CD4-positive, CD25-positive, alpha-beta regulatory T cell (primary cell): ENCODE measurements at regions not wholly inside any gene's neighbourhood (a gene's known extent, or its start where the extent isn't known, plus 50 kb on each side); places are given as distances from the start of the nearest gene placed in this dataset.

Source experiments
- ATAC-seq, 2 donors: fragments of 150-1000 bp; cut with Tn5 transposase; one replicate each; pipeline ENCODE4 v1.10.0; 2021; ENCODE audit warnings: low read depth in 2 of 2, moderate number of reproducible peaks in 2 of 2, moderate library complexity in 1 of 2
- DNase-seq, 3 donors: peaks; one replicate each; pipeline versions ENCODE4 v3.0.0 to v3.0.0-alpha.2; 2012 to 2022; ENCODE audit warnings: mixed read lengths in 1 of 3
- H3K27ac ChIP-seq: one replicate; pipeline ENCODE4 v1.7.0; 2013; ENCODE audit warnings: mild to moderate bottlenecking, low read length; ENCODE audit not compliant: insufficient read depth, poor library complexity, severe bottlenecking
- H3K27me3 ChIP-seq: one replicate; pipeline ENCODE4 v1.7.0; 2013; ENCODE audit warnings: low read length; ENCODE audit not compliant: control insufficient read depth, insufficient read depth
- H3K36me3 ChIP-seq: one replicate; pipeline ENCODE4 v1.7.0; 2013; ENCODE audit warnings: mild to moderate bottlenecking, low read length, moderate library complexity; ENCODE audit not compliant: control insufficient read depth, insufficient read depth
- H3K4me1 ChIP-seq: 2 replicates; pipeline ENCODE4 v1.7.0; 2013; ENCODE audit warnings: mild to moderate bottlenecking, low read length; ENCODE audit not compliant: insufficient read depth, control insufficient read depth, poor library complexity, severe bottlenecking
- H3K4me3 ChIP-seq: one replicate; pipeline ENCODE4 v1.7.0; 2013; ENCODE audit warnings: low read depth, mild to moderate bottlenecking, low read length, moderate library complexity
- H3K9me3 ChIP-seq, 2 experiments: 1 replicate in 1 of 2; 2 replicates in 1 of 2; pipeline ENCODE4 v1.7.0; 2013; ENCODE audit warnings: low read length in 2 of 2, mild to moderate bottlenecking in 1 of 2, moderate library complexity in 1 of 2; ENCODE audit not compliant: control insufficient read depth in 2 of 2
- H3K27ac Mint-ChIP-seq, 3 donors: one replicate each; pipeline ENCODE4 v1.8.0; 2020 to 2022; ENCODE audit warnings: mild to moderate bottlenecking in 3 of 3, mixed read lengths in 3 of 3, moderate library complexity in 2 of 3
- H3K27me3 Mint-ChIP-seq: one replicate; pipeline ENCODE4 v1.8.0; 2022; ENCODE audit warnings: mild to moderate bottlenecking, mixed read lengths
- H3K36me3 Mint-ChIP-seq: one replicate; pipeline ENCODE4 v1.8.0; 2020; ENCODE audit warnings: mixed read lengths
- H3K4me1 Mint-ChIP-seq, 4 donors: one replicate each; pipeline ENCODE4 v1.8.0; 2020 to 2022; ENCODE audit warnings: mixed read lengths in 4 of 4, mild to moderate bottlenecking in 1 of 4
- H3K4me3 Mint-ChIP-seq, 4 donors: one replicate each; pipeline ENCODE4 v1.8.0; 2020 to 2022; ENCODE audit warnings: mild to moderate bottlenecking in 4 of 4, mixed read lengths in 4 of 4, moderate library complexity in 3 of 4
- H3K9me3 Mint-ChIP-seq, 7 donors: one replicate each; pipeline ENCODE4 v1.8.0; 2020 to 2022; ENCODE audit warnings: mixed read lengths in 7 of 7, mild to moderate bottlenecking in 3 of 7, moderate library complexity in 2 of 7

GRCh38 chr2:19214682-19215391, 143.6 kb downstream of the OSR1 start:
- Mint-ChIP-seq H3K27me3 (no peaks in the 10 kb centered on the region), H3K9me3 (peaks cover 0 to 14% (median 0%) of the 10 kb centered on the region in 7 donors), H3K27ac (no peak overlapping the region), H3K4me3 (no peak overlapping the region), H3K4me1 (no peaks in the 10 kb centered on the region), H3K36me3 (no peaks in the 10 kb centered on the region)
- no peak overlapping the region for H3K27ac ChIP-seq
- no peaks in the 10 kb centered on the region for H3K4me1 ChIP-seq
- H3K9me3 ChIP-seq = no peaks in the 10 kb centered on the region
- H3K27me3 ChIP-seq = no peaks in the 10 kb centered on the region
- ATAC-seq = no peak
- no peaks in the 10 kb centered on the region for H3K36me3 ChIP-seq
- DNase-seq = no peak
- no peak overlapping the region for H3K4me3 ChIP-seq

GRCh38 chr2:19209575-19210341, 148.7 kb downstream of the OSR1 start:
- Histone ChIP-seq H3K4me1 (no peaks in the 10 kb centered on the region), H3K4me3 (no peak overlapping the region), H3K27ac (no peak overlapping the region), H3K9me3 (no peaks in the 10 kb centered on the region), H3K27me3 (no peaks in the 10 kb centered on the region), H3K36me3 (no peaks in the 10 kb centered on the region)
- ATAC-seq = no peak
- Mint-ChIP-seq H3K9me3 (peaks cover 0 to 11% (median 0%) of the 10 kb centered on the region in 7 donors), H3K27me3 (no peaks in the 10 kb centered on the region), H3K27ac (no peak overlapping the region), H3K36me3 (no peaks in the 10 kb centered on the region), H3K4me3 (no peak overlapping the region), H3K4me1 (no peaks in the 10 kb centered on the region)
- DNase-seq = no peak

- DNase-seq (no peak), ATAC-seq (no peak)
- H3K27ac Mint-ChIP-seq = no peak overlapping the region
- Histone ChIP-seq H3K27ac (no peak overlapping the region), H3K4me1 (no peaks in the 10 kb centered on the region), H3K4me3 (no peak overlapping the region), H3K27me3 (no peaks in the 10 kb centered on the region), H3K36me3 (no peaks in the 10 kb centered on the region), H3K9me3 (no peaks in the 10 kb centered on the region)
- H3K9me3 Mint-ChIP-seq = peaks cover 0 to 9% (median 0%) of the 10 kb centered on the region in 7 donors
- H3K36me3 Mint-ChIP-seq = no peaks in the 10 kb centered on the region
- H3K4me3 Mint-ChIP-seq = no peak overlapping the region
- no peaks in the 10 kb centered on the region for H3K4me1 Mint-ChIP-seq
- H3K27me3 Mint-ChIP-seq = no peaks in the 10 kb centered on the region
These were observed 149.8 kb downstream of the OSR1 start for GRCh38 chr2:19208479-19209199.

GRCh38 chr2:19207452-19207851, 151.0 kb downstream of the OSR1 start:
- H3K27me3 Mint-ChIP-seq = no peaks in the 10 kb centered on the region
- H3K9me3 Mint-ChIP-seq = peaks cover 0 to 5% (median 0%) of the 10 kb centered on the region in 7 donors
- DNase-seq = no peak

GRCh38 chr2:19205983-19206533, 152.4 kb downstream of the OSR1 start:
- H3K4me3 Mint-ChIP-seq = no peak overlapping the region
- no peaks in the 10 kb centered on the region for H3K27me3 ChIP-seq
- no peaks in the 10 kb centered on the region for H3K9me3 ChIP-seq
- no peaks in the 10 kb centered on the region for H3K27me3 Mint-ChIP-seq
- DNase-seq = no peak
- peaks cover 0 to 3% (median 0%) of the 10 kb centered on the region in 7 donors for H3K9me3 Mint-ChIP-seq
- H3K4me1 Mint-ChIP-seq = no peaks in the 10 kb centered on the region
- no peak overlapping the region for H3K4me3 ChIP-seq
- no peaks in the 10 kb centered on the region for H3K36me3 ChIP-seq
- ATAC-seq = no peak
- H3K27ac Mint-ChIP-seq = no peak overlapping the region
- H3K4me1 ChIP-seq = no peaks in the 10 kb centered on the region
- H3K27ac ChIP-seq = no peak overlapping the region
- no peaks in the 10 kb centered on the region for H3K36me3 Mint-ChIP-seq

More at GRCh38 chr2:19207452-19207851, 151.0 kb downstream of the OSR1 start:
- Histone ChIP-seq H3K9me3 (no peaks in the 10 kb centered on the region), H3K4me1 (no peaks in the 10 kb centered on the region), H3K27me3 (no peaks in the 10 kb centered on the region), H3K4me3 (no peak overlapping the region), H3K27ac (no peak overlapping the region), H3K36me3 (no peaks in the 10 kb centered on the region)
- Mint-ChIP-seq H3K27ac (no peak overlapping the region), H3K4me3 (no peak overlapping the region), H3K36me3 (no peaks in the 10 kb centered on the region), H3K4me1 (no peaks in the 10 kb centered on the region)
- no peak for ATAC-seq

- no peak overlapping the region for H3K4me3 Mint-ChIP-seq
- Histone ChIP-seq H3K27me3 (no peaks in the 10 kb centered on the region), H3K4me1 (no peaks in the 10 kb centered on the region), H3K9me3 (no peaks in the 10 kb centered on the region), H3K4me3 (no peak overlapping the region), H3K27ac (no peak overlapping the region), H3K36me3 (no peaks in the 10 kb centered on the region)
- no peaks in the 10 kb centered on the region for H3K27me3 Mint-ChIP-seq
- peaks cover 0 to 2% (median 0%) of the 10 kb centered on the region in 7 donors for H3K9me3 Mint-ChIP-seq
- ATAC-seq = no peak
- no peaks in the 10 kb centered on the region for H3K36me3 Mint-ChIP-seq
- H3K4me1 Mint-ChIP-seq = no peaks in the 10 kb centered on the region
- no peak for DNase-seq
- H3K27ac Mint-ChIP-seq = no peak overlapping the region
These were observed 154.6 kb downstream of the OSR1 start for GRCh38 chr2:19203866-19204265.

- Mint-ChIP-seq H3K9me3 (peaks cover 0 to 5% (median 0%) of the 10 kb centered on the region in 7 donors), H3K4me1 (no peaks in the 10 kb centered on the region), H3K27ac (no peak overlapping the region), H3K36me3 (no peaks in the 10 kb centered on the region), H3K4me3 (no peak overlapping the region), H3K27me3 (no peaks in the 10 kb centered on the region)
- Histone ChIP-seq H3K36me3 (no peaks in the 10 kb centered on the region), H3K27ac (no peak overlapping the region), H3K4me1 (no peaks in the 10 kb centered on the region), H3K27me3 (no peaks in the 10 kb centered on the region), H3K4me3 (no peak overlapping the region), H3K9me3 (no peaks in the 10 kb centered on the region)
- ATAC-seq (no peak), DNase-seq (no peak)
These were observed 156.4 kb downstream of the OSR1 start for GRCh38 chr2:19201911-19202462.
